ENCODE measurements at regions not wholly inside any gene's neighbourhood (a gene's known extent, or its start where the extent isn't known, plus 50 kb on each side); places are given as distances from the start of the nearest gene placed in this dataset.

- no peak for TF ChIP-seq CTCF (IDR thresholded peaks at IDR 0.05)
- no peak for TF ChIP-seq EP300 (IDR thresholded peaks at IDR 0.05)
- TF ChIP-seq POLR2A (IDR thresholded peaks at IDR 0.05) = no peak
Observed at GRCh38 chr16:79993629-79994209, 393.2 kb upstream of the MAF start.
